Fibroblast of the aortic adventitia (primary cell): ENCODE measurements at regions not wholly inside any gene's neighbourhood (a gene's known extent, or its start where the extent isn't known, plus 50 kb on each side); places are given as distances from the start of the nearest gene placed in this dataset.

Experiments
- DNase-seq: peaks from one replicate; pipeline ENCODE4 v3.0.0-alpha.2; 2010; ENCODE audit warnings: low read depth
- H3K4me3 ChIP-seq: 2 replicates; pipeline ENCODE4 v1.5.1; 2011; ENCODE audit warnings: low read depth, mild to moderate bottlenecking, control low read depth, low read length, moderate library complexity
- TF ChIP-seq, protein P1 (sequence below): IDR thresholded peaks from 2 replicates; pipeline ENCODE4 v1.5.1; 2011; ENCODE audit warnings: mild to moderate bottlenecking, low read length, control low read depth, inconsistent platforms; ENCODE audit not compliant: insufficient read depth

DNA sequence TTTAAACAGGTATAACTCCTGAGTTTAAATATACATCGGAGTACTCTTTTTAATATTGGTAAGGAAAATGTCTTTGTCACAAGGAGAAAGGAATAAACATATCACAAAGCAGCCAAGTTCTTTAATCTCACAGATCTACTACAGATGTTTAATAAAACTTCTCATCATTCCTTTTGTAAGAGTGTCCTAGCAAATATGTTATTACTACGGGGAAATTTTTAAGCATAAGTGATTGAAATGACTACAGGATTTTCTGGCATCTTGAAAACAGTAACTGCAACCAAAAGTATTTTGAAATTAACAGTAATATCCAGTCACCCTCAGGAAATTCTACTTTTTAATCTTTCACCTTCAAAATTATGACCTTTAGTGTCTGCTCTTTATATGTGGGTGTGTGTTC is 403.1 kb downstream of the IRS1 start:
- H3K4me3 ChIP-seq: no peak overlapping the region
- TF ChIP-seq, protein P1, sequence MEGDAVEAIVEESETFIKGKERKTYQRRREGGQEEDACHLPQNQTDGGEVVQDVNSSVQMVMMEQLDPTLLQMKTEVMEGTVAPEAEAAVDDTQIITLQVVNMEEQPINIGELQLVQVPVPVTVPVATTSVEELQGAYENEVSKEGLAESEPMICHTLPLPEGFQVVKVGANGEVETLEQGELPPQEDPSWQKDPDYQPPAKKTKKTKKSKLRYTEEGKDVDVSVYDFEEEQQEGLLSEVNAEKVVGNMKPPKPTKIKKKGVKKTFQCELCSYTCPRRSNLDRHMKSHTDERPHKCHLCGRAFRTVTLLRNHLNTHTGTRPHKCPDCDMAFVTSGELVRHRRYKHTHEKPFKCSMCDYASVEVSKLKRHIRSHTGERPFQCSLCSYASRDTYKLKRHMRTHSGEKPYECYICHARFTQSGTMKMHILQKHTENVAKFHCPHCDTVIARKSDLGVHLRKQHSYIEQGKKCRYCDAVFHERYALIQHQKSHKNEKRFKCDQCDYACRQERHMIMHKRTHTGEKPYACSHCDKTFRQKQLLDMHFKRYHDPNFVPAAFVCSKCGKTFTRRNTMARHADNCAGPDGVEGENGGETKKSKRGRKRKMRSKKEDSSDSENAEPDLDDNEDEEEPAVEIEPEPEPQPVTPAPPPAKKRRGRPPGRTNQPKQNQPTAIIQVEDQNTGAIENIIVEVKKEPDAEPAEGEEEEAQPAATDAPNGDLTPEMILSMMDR: no peak
- DNase-seq: no peak

DNA sequence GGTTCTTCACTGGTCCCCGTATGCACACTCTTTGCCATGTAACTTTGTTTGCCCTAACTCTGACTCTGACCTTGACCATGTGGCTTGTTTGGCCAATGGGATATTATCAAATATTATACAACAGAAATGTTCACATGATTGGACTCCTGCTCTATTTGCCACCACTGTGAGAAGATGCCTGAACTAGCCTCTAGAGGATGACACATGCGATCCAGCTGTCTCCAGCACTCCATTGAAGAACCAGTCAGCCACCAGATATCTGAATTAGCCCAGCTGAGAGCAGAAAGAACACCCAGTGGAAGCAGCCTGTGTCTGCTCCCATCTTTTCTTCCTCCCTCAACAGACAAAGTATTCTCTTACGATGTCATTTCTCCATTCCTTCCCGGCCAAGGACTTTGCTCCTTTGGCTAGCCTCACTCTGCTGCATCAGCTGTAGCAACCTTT is 412.1 kb downstream of the IRS1 start:
- TF ChIP-seq, protein P1: no peak
- no peak for DNase-seq
- no peak overlapping the region for H3K4me3 ChIP-seq

DNA sequence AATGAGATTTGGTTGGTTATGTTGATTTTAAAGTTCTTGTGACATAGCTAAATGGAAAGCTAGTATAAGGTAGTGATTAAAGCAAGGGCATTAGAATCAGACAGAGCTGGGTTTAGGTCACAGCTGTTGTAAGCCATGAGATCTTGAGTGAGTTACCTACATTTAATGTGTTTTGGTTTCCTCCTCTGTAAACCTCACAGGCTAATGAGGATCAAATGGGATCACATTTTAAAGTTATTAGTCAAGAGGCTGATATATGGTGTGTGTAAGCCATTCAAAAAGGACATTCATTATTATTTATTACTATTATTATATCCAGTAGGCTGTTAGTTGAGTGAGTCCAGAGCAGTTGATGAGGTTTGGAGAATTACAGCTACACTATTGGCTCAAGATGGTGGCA is 416.2 kb downstream of the IRS1 start:
- H3K4me3 ChIP-seq: no peak overlapping the region
- TF ChIP-seq, protein P1: no peak
- DNase-seq: no peak

DNA sequence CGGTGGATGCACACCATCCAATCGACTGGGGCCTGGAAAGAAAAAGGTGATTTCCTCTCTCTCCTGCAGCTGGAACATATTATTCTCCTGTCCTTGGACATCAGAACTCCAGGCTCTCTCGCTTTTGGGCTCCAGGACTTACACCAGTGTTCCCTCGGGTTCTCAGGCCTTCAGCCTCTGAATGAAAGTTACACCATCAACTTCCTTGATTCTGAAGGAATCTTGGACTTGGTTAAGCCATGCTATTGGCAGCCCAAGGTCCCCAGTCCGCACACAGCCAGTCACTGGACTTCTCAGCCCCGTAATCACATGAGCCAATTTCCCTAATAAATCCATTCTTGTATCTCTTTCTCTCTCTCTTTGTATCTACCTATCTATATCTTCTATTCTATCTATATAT is 418.9 kb downstream of the IRS1 start:
- H3K4me3 ChIP-seq: no peak overlapping the region
- TF ChIP-seq, protein P1: no peak
- no peak for DNase-seq

DNA sequence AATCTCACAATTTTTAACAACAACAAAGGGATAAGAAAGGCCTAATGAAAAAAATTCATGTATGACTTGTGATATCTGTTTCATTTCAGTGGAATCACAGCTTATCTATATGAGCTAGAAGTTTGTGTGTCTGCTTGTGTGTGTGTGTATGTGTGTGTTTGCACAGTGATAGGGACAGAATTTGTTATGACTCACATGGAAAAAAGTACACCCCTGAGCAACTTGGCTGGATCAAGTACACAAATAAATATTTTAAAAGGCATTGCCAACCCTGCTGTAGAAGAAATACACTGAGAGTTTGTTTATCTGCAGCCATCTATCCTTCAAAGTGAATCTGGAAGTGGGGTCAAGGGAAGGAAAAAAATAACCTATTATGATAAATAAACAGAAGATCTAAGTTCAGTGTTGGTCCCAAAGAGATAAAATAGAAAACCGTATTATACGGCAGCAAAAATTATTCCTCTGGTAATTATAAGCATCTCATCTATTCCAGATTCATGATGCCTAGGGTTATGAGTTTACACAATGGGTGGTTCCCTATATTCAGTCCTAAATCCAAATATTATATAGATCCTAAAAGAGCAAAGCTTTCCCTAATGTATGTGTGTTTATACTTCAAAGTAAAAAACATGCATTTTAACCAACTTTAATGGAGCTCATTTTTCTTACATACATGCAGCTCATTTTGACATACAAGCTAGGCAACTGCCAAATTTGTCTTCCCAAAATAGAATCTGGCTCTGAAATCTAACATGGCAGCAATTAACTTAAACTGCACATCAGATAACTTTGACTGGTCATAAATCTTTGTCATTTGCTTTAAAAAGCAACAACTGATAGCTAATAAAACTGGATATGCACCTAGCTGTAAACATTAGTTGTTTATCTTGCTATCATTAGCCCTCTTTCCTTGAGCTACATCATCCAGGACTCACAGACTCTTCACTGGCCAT is 420.6 kb downstream of the IRS1 start:
- TF ChIP-seq, protein P1: no peak
- H3K4me3 ChIP-seq: no peak overlapping the region
- DNase-seq: peak; percentile 68

DNA sequence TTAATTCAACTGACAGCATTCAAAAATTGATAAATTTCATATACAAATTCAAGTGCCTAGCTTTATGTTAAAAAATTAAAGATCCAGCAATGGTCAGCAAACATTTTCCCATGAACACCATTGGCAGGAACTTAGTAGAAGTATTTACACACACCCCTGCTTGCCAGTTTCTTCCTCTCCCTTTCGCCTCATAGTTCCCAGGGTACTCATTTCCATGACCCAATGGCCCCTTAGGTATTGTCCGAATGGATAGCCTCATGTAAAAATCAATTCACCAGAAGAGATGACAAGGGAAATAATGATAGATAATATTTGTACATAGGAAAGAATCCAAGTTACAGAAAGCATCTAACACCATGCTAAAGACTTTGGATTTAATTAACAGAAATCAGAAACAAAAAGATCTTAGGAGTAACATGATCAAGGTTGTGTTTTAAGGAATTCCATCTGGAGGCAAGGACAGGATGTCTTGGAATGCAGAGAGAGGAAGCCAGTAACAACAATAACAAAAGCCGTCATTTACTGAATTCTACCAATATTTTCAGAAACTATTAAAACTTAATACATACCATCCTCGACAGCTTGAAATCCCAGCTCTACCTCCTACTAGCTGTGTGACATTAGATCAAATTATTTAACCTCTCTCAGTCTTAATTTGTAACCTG is 423.0 kb downstream of the IRS1 start:
- TF ChIP-seq, protein P1: no peak
- DNase-seq: peak; percentile 43

More for the DNA sequence above, 423.0 kb downstream of the IRS1 start:
- H3K4me3 ChIP-seq: no peak overlapping the region
